Ramos (cell line): ENCODE measurements at regions not wholly inside any gene's neighbourhood (a gene's known extent, or its start where the extent isn't known, plus 50 kb on each side); places are given as distances from the start of the nearest gene placed in this dataset.

ENCODE experiments used
- in situ Hi-C: fragments of 300-500 bp; cut with MboI; formaldehyde crosslinking; loops from one replicate; pipeline ENCODE4 v1.14.3; 2022; ENCODE audit warnings: low sequenced_read_pairs; ENCODE audit not compliant: unreplicated experiment

GRCh38 chr7:86950360-86950759, 109.1 kb downstream of the ELAPOR2 start:
- in situ Hi-C loops, result no loop called here

GRCh38 chr7:86949779-86950260, 109.6 kb downstream of the ELAPOR2 start:
- in situ Hi-C loops, result loop anchor here (25.0 kb wide), 1 partner anchor 187 kb away; no protein-coding TSS in a partner anchor

GRCh38 chr7:86949052-86949778, 110.2 kb downstream of the ELAPOR2 start:
- in situ Hi-C loops, result loop anchor here (25.0 kb wide), 1 partner anchor 188 kb away; no protein-coding TSS in a partner anchor

- in situ Hi-C loops, result loop anchor here (25.0 kb wide), 1 partner anchor 189 kb away; no protein-coding TSS in a partner anchor
Observed at GRCh38 chr7:86947929-86948328, 111.5 kb downstream of the ELAPOR2 start.

- in situ Hi-C loops, result loop anchor here (25.0 kb wide), 1 partner anchor 194 kb away; no protein-coding TSS in a partner anchor
Observed at GRCh38 chr7:86943447-86943846, 116.0 kb downstream of the ELAPOR2 start.

- in situ Hi-C loops, result loop anchor here (25.0 kb wide), 1 partner anchor 194 kb away; no protein-coding TSS in a partner anchor
Observed at GRCh38 chr7:86942995-86943394, 116.5 kb downstream of the ELAPOR2 start.

- in situ Hi-C loops, result loop anchor here (25.0 kb wide), 1 partner anchor 195 kb away; no protein-coding TSS in a partner anchor
Observed at GRCh38 chr7:86942081-86942480, 117.4 kb downstream of the ELAPOR2 start.

GRCh38 chr7:86939197-86939814, 120.1 kb downstream of the ELAPOR2 start:
- in situ Hi-C loops, result loop anchor here (10.0 to 25.0 kb wide), 2 partner anchors 198 to 475 kb away; no protein-coding TSS in a partner anchor

GRCh38 chr7:86937363-86937878, 122.0 kb downstream of the ELAPOR2 start:
- in situ Hi-C loops, result loop anchor here (10.0 to 25.0 kb wide), 2 partner anchors 200 to 477 kb away; no protein-coding TSS in a partner anchor

GRCh38 chr7:86933295-86933845, 126.1 kb downstream of the ELAPOR2 start:
- in situ Hi-C loops, result loop anchor here (5.0 to 25.0 kb wide), 3 partner anchors 204 to 481 kb away; no protein-coding TSS in a partner anchor

- in situ Hi-C loops, result loop anchor here (5.0 to 25.0 kb wide), 3 partner anchors 205 to 483 kb away; no protein-coding TSS in a partner anchor
Observed at GRCh38 chr7:86932038-86932512, 127.4 kb downstream of the ELAPOR2 start.

GRCh38 chr7:86931439-86931838, 128.0 kb downstream of the ELAPOR2 start:
- in situ Hi-C loops, result loop anchor here (5.0 to 25.0 kb wide), 3 partner anchors 206 to 483 kb away; no protein-coding TSS in a partner anchor

- in situ Hi-C loops, result loop anchor here (5.0 to 25.0 kb wide), 3 partner anchors 207 to 484 kb away; no protein-coding TSS in a partner anchor
Observed at GRCh38 chr7:86930554-86931307, 128.7 kb downstream of the ELAPOR2 start.

GRCh38 chr7:86929293-86930109, 130.0 kb downstream of the ELAPOR2 start:
- in situ Hi-C loops, result loop anchor here (5.0 to 25.0 kb wide), 3 partner anchors 208 to 485 kb away; no protein-coding TSS in a partner anchor

- in situ Hi-C loops, result loop anchor here (25.0 kb wide), 1 partner anchor 209 kb away; no protein-coding TSS in a partner anchor
Observed at GRCh38 chr7:86928308-86928707, 131.1 kb downstream of the ELAPOR2 start.

- in situ Hi-C loops, result loop anchor here (25.0 kb wide), 1 partner anchor 211 kb away; no protein-coding TSS in a partner anchor
Observed at GRCh38 chr7:86926732-86927131, 132.7 kb downstream of the ELAPOR2 start.

- in situ Hi-C loops, result loop anchor here (25.0 kb wide), 1 partner anchor 212 kb away; no protein-coding TSS in a partner anchor
Observed at GRCh38 chr7:86925221-86925620, 134.2 kb downstream of the ELAPOR2 start.

GRCh38 chr7:86923527-86923926, 135.9 kb downstream of the ELAPOR2 start:
- in situ Hi-C loops, result no loop called here
